ENCODE measurements at regions not wholly inside any gene's neighbourhood (a gene's known extent, or its start where the extent isn't known, plus 50 kb on each side); places are given as distances from the start of the nearest gene placed in this dataset.
"Not testable (repeated sequence)": the region's sequence is repeated elsewhere in the genome, so short reads cannot be mapped to it uniquely, and the experiment has no call there.

GRCh38 chr15:81939604-81940440, 106.0 kb downstream of the MEX3B start:
- peak; percentile 51 for DNase-seq (ENCODE audit: low spot score)

GRCh38 chr15:81937189-81937588, 108.6 kb downstream of the MEX3B start:
- no peak for DNase-seq (ENCODE audit: low spot score)

DNA sequence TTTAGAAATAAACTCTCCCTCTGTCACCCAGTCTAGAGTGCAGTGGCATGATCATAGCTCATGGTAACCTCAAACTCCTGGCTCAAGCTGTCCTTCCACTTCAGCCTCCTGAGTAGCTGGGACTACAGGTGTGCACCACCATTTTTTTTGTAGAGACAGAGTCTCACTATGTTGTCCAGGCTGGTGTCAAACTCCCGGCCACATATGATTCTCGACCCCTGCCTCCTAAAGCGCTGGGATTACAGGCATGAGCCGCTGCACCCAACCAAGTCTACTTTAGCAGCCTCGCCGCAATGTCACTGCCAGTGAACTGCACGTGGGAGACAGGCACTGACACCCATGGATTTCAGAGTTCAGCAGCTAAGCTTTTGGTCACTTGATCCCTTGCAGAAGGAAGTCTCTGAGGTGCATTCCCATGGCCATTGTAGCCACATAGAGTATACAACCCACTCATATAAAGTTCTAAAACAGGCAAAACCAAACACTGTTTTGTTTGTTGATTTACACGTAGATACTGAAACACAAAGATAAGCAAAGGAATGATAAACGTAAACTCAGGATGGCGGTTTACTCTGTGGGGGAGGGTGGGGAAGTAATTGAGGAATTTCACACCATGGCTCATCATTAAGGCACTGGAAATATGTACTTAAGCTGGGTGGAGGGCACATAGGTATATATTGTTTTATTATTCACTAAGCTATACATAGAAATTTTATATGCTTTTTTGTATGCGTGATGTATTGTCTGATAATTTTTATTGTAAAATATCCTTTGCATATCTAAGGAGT, 115.0 kb downstream of the MEX3B start:
- DNase-seq (ENCODE audit: low spot score), result no peak

DNA sequence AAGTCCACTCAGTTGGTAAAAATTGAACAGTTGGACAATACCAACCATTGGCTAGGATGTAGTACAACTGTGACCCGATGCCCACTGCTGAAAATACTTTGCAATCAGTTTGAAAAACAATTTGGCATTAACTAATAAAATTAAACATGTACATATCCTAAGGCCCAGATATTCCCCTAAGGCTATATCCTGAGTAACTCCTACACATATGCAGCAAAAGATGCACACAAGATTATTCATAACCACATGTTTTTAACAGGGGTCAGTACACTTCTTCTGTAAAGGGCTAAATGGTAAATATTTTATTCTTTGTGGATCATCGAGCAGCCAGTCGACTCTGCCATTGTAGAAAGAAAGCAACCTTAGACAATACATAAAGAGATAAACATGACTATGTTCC, 116.3 kb downstream of the MEX3B start:
- no peak for DNase-seq (ENCODE audit: low spot score)

DNA sequence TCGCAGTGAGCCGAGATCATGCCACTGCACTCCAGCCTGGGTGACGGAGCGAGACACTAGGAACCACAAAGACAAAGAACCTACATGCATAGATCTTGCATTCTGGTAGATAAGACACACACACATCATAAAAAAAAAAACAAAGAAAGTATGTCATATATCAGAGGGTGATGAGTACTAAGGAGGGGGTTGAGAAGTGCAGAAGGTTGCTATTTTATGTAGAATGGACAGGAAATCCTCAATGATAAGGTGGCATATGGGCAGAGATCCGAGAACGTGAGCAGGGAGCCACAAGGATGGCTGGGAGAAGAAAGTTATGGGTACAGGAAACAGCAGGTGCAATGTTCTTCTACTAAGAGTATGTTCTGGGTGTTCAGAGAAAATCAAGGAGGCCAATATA, 118.8 kb downstream of the MEX3B start:
- DNase-seq (ENCODE audit: low spot score), result no peak

DNA sequence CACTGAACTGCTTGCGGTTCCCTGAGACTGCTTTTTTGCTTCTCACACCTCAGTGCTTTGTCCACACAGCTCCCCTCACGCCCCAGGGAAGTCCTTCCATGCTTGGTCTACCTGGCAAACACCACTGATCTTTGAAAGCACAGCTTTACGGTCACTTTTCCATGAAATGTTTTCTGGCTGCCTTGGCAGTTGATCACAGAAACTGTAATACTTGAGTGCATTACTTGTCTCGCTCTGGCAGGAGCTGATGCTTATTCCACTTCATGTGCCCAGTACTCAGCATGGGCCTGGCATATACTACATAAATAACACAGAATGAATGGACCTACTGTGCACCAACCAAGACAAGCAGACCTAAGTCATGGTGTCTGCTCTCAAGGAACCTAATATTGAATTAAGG, 121.1 kb downstream of the MEX3B start:
- no peak for DNase-seq (ENCODE audit: low spot score)

GRCh38 chr15:81923561-81924350, 122.1 kb downstream of the MEX3B start:
- no peak for DNase-seq (ENCODE audit: low spot score)

- no peak for DNase-seq (ENCODE audit: low spot score)
These were observed 123.7 kb downstream of the MEX3B start for GRCh38 chr15:81922143-81922542.

GRCh38 chr15:81921163-81921562, 124.7 kb downstream of the MEX3B start:
- no peak for DNase-seq (ENCODE audit: low spot score)

DNA sequence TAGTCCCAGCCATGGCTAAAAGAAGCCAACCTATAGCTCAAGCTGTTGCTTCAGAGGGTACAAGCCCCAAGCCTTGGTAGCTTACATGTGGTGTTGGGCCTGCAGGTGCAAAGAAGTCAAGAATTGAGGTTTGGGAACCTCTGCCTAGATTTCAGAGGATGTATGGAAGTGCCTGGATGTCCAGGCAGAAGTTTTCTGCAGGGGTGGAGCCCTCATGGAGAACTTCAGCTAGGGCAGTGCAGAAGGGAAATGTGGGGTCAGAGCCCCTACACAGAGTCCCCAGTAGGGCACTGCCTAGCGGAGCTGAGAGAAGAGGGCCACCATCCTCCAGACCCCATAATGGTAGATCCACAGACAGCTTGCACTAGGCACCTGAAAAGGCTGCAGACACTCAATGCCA, 127.1 kb downstream of the MEX3B start:
- not testable (repeated sequence) for DNase-seq (ENCODE audit: low spot score)

GRCh38 chr15:81916451-81916850, 129.4 kb downstream of the MEX3B start:
- DNase-seq (ENCODE audit: low spot score), result no peak

DNA sequence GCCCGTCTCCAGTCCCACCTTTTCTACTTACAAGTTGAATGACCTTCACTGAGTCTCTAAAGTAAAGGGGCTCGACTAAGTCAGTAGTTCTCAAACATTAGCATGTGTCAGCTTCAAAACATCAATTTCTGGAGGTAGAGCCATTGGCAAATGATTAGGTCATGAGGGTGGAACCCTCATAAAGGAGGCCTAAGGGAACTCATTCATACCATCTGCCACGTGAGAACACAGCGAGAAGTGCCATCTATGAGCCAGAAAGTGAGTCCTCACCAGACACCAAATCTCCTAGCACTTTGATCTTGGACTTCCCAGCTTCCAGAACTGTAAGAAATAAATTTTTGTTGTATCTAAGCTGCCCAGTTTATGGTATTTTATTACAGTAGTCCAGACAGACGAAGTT, 129.8 kb downstream of the MEX3B start:
- DNase-seq (ENCODE audit: low spot score), result no peak

DNA sequence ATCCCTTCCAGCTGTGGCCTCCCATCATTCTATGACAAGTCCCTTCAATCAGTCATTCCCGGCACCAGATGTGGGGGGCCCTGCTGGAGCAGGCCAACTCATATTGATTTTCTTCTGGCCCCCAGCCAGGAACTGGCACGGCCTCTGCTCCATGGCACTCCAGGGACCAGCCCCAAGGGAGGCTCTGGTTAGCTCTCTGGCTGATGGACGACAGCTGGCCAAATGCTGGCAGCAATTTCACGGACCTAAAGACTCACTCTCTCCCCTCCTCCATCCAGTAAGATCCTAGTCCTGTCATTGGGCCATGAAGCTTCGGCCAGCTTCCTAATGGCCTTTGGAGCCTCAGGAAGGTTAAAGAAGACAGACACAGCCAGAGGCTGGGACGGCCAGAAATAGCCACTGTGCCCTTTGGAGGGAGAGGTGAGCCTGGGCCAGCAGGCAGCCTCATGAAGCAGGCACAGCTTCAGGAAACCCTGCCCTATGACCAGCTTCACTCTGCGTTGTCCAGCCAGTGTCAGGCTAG, 131.0 kb downstream of the MEX3B start:
- no peak for DNase-seq (ENCODE audit: low spot score)

DNA sequence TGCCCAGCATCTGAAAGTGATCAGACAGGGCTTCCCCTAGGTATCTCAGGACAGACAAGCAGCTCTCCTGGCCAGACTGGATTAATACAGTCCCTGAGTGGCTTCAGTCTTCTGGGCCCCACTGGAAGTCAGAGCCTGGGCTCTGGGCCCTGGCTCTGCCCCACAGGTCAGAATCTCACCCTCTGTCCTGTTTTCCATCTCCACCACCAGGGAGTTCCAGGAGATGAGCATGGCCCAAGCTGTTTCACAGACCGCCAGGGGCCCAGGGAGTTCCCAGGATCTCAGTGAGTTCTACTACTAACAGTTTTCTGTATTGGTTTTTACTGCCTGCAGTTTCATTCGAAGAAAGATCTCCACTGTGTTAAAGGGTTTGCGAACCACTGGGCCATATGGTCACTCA, 131.5 kb downstream of the MEX3B start:
- DNase-seq (ENCODE audit: low spot score), result no peak

DNA sequence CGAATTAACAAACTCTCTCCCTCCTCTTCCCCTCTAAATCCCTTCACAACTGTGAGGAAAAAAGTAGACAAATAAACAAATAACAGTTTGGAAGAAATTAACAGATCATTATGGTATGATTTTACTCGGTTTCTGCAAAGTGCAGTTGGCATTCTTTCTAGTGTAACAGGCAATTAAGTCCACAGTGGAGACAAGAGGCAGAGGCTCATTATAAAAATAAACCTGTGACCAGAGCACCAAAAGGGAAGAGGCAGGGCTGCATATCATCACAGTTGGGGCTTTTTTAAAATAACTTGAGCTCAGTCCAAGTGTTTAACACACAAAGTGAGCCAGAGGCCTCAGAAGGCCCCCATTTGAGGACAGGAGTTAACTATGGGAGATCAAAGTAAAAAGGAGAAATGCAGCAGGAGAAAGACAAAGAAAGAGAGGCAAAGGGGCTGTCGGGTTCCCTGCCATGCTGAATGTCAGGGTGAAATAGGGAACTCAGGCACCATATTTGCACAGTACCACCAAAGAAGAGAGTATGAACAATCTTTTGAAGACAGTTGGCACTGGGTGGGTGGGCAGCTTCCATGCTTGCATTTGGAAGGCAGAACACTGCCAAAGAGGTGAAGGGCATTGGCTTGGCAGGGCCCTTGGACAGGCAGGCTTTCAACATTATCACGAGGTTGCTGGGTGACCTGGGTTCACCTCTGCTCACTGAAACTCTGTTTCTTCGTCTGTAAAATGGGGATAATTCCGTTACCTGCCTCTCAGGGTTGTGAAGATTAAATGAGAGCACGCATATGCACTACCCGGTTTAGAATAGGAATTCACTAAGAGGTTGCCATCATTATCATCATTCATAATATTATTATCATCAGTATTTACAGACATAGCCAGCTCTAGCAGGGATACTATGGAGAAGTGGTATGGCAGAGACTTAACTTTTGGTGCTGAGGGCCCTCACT, 134.5 kb downstream of the MEX3B start:
- DNase-seq (ENCODE audit: low spot score), result no peak

GRCh38 chr15:81910355-81911021, 135.3 kb downstream of the MEX3B start:
- DNase-seq (ENCODE audit: low spot score), result no peak

DNA sequence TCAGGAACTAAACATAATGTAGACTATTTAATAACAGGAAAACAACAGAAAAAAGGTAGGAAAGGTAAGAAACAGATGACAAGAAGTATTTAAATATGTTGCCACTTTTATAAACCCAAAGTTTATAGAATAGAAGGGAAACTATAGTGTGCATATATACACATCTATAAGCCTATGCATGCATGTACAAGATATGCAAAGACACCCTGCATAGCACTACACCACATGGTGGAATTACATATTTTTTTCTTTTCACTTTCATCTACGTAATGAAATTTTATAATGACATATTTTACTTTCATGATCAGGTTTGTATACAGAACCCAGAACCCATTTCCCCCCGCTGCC, 136.8 kb downstream of the MEX3B start:
- no peak for DNase-seq (ENCODE audit: low spot score)

DNA sequence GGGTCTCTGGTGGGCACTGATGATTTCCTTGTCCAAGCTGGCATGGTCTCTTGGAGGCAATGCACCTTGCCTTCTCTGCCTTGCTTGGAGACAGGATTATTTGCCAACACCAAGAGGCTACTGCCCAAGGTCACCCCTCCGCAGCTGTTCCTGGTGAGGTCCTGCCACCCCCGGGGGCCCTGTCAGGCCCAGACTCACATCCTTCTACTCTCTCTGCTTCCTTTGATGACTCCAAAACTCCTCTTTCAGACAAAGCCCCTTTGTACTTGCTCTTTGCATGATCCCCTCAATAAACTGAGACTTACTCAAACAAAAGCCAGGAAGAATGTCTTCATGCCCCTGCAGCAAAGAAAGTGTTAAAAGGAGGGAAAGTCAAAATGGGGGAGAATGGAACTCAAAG, 137.7 kb downstream of the MEX3B start:
- no peak for DNase-seq (ENCODE audit: low spot score)

DNA sequence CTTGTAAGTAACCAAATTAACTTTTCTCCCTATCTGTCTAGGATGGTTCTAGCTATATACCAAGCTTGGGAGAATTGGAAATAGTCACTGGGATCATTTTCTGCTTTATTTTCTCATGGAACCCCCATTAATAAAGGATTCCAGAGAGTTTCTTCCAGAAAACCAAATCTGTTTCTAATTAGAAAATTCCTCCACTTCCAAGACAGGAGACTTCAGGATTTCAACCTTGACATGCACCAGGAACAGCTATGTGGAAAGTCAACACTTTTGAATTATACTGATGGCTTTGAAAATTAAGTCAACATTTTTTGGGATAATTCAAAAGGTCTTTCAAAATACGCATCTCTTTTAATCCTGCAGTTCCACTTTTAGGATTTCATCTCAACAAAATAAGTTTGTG, 138.3 kb downstream of the MEX3B start:
- DNase-seq (ENCODE audit: low spot score), result no peak

DNA sequence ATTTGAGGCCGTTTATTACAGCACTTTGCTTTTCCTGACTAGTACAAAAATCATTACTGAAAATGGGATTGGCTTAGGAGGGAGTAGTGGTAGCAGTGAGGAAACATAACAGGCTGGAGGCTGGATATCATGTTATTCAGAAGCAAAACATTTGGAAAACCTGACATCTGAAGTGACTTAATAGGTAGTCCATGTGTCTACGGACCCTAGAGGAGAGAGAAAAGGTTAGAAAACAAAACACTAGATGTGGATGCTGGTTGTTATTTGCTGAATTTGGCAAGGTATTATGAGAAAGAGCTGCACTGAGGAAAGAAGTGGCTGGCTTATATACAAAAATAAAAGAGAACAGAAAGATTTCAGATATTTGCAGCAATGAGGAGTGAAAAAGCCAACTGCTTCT, 139.9 kb downstream of the MEX3B start:
- no peak for DNase-seq (ENCODE audit: low spot score)

DNA sequence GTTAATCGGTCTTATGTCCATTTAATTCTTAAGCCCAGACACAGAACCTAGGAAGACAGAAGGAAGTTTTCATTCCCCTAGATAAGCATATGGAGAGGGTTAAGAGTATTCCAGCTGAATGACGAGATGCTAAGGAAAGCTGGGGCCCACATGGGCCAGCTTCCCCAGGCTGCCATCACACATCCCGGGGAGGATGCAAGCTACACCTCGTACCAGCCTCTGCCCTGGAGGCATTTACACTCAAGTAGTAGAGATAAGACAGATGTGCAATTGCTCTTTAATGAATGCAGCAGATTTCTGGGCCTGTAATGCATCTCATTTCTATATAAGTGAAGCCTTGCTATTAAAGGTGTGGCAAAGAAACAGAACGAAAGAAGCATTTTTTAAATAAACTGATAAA, 144.5 kb downstream of the MEX3B start:
- DNase-seq (ENCODE audit: low spot score), result no peak
